Uterus (tissue), 3 donors: ENCODE measurements at regions not wholly inside any gene's neighbourhood (a gene's known extent, or its start where the extent isn't known, plus 50 kb on each side); places are given as distances from the start of the nearest gene placed in this dataset.

Source experiments
- DNase-seq, 2 donors: peaks; one replicate each; pipeline ENCODE4 v3.0.0-alpha.2; 2019 to 2020
- H3K27ac ChIP-seq, 2 donors: fragments of 200-600 bp; sonication (generic); 1 replicate in 1 of 2; 2 replicates in 1 of 2; pipeline ENCODE4 v1.5.1; 2016 to 2018
- H3K27me3 ChIP-seq, 2 donors: fragments of 200-600 bp; sonication (generic); one replicate each; pipeline ENCODE4 v1.5.1; 2018 to 2019; ENCODE audit warnings: control low read depth in 1 of 2
- H3K36me3 ChIP-seq, 2 donors: fragments of 200-600 bp; sonication (generic); one replicate each; pipeline ENCODE4 v1.5.1; 2019; ENCODE audit warnings: control low read depth in 1 of 2
- H3K4me1 ChIP-seq, 2 donors: fragments of 200-600 bp; sonication (generic); one replicate each; pipeline ENCODE4 v1.5.1; 2018 to 2019; ENCODE audit warnings: control low read depth in 1 of 2
- H3K4me3 ChIP-seq, 2 donors: fragments of 200-600 bp; sonication (generic); 1 replicate in 1 of 2; 2 replicates in 1 of 2; pipeline ENCODE4 v1.5.1; 2018 to 2019; ENCODE audit warnings: mild to moderate bottlenecking in 1 of 2
- H3K9me3 ChIP-seq, 2 donors: fragments of 200-600 bp; sonication (generic); one replicate each; pipeline ENCODE4 v1.5.1; 2019; ENCODE audit warnings: control low read depth in 1 of 2
- POLR2A ChIP-seq, 2 donors: fragments of 450-650 bp; IDR thresholded peaks; one replicate each; pipeline ENCODE4 v1.6.1; 2016; ENCODE audit warnings: antibody characterized with exemption in 2 of 2, mild to moderate bottlenecking in 1 of 2, moderate library complexity in 1 of 2
- intact Hi-C: fragments of 100-400 bp; cut with DNase I; formaldehyde crosslinking; loops from one replicate; pipeline ENCODE4 v1.15.1; 2023; ENCODE audit warnings: low total_unique reads
- TF ChIP-seq, protein P1 (sequence below), 4 experiments: fragments of 200-600 bp in 2 of 4; fragments of 450-650 bp in 2 of 4; sonication (generic) in 2 of 4; IDR thresholded peaks; one replicate each; pipeline ENCODE4 v1.5.1; 2016 to 2019; ENCODE audit warnings: antibody characterized with exemption in 4 of 4, mild to moderate bottlenecking in 2 of 4, moderate library complexity in 1 of 4
- donor health status: DM: yes; HTN: yes; CAD: no.

DNA sequence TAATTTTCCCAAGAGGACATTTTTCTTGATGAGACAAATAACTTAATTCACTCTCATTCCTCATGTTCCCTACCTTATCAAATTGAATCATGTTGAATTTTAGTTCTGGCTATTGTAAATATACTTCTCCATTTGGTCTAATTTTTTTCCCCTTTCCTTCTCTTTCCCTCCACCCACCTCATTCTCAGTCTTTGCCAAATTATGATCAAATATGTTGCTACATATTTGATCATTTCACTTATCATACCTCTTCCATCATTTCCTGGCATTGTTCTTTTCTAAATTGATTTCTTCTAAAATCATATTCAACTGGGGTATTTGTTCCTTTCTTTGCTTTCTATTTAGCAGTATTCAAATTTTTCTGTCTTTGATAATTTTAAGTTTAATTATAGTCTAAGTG, 52.3 kb downstream of the HDGFL1 start:
- intact Hi-C loops: no loop called here
- Histone ChIP-seq H3K27me3 (no peaks in the 10 kb centered on the region), H3K9me3 (peaks cover 0 to 4% of the 10 kb centered on the region in 2 donors), H3K4me3 (no peak overlapping the region), H3K4me1 (no peaks in the 10 kb centered on the region), H3K36me3 (no peaks in the 10 kb centered on the region), H3K27ac (no peak overlapping the region)
- DNase-seq: no peak
- no peak for TF ChIP-seq POLR2A (IDR thresholded peaks at IDR 0.05)
- TF ChIP-seq, protein P1, sequence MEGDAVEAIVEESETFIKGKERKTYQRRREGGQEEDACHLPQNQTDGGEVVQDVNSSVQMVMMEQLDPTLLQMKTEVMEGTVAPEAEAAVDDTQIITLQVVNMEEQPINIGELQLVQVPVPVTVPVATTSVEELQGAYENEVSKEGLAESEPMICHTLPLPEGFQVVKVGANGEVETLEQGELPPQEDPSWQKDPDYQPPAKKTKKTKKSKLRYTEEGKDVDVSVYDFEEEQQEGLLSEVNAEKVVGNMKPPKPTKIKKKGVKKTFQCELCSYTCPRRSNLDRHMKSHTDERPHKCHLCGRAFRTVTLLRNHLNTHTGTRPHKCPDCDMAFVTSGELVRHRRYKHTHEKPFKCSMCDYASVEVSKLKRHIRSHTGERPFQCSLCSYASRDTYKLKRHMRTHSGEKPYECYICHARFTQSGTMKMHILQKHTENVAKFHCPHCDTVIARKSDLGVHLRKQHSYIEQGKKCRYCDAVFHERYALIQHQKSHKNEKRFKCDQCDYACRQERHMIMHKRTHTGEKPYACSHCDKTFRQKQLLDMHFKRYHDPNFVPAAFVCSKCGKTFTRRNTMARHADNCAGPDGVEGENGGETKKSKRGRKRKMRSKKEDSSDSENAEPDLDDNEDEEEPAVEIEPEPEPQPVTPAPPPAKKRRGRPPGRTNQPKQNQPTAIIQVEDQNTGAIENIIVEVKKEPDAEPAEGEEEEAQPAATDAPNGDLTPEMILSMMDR (IDR thresholded peaks at IDR 0.05): no peak

DNA sequence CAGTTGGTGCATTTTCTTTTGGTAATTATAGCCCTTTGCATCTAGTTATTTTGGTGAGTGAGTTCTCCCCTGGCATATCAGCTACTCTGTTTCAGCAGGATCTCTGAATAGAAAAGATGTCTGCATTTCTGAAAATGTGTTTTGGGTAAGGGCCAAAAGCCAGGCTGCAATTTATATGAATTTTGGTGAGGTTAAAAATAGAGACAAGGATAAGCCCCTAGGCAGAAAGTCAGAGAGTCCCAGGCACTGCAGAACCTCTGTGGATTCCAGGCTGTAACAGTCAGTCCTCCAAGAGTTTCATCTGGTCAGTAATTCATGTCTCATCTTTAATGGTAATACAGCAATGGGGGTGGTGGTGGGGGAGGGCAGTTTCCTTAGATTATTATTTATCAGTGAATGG, 53.0 kb downstream of the HDGFL1 start:
- Histone ChIP-seq H3K36me3 (no peaks in the 10 kb centered on the region), H3K4me1 (no peaks in the 10 kb centered on the region), H3K4me3 (no peak overlapping the region), H3K27me3 (no peaks in the 10 kb centered on the region), H3K9me3 (peaks cover 0 to 4% of the 10 kb centered on the region in 2 donors), H3K27ac (no peak overlapping the region)
- TF ChIP-seq, protein P1 (IDR thresholded peaks at IDR 0.05): no peak
- no peak for TF ChIP-seq POLR2A (IDR thresholded peaks at IDR 0.05)
- intact Hi-C loops: no loop called here
- no peak for DNase-seq

DNA sequence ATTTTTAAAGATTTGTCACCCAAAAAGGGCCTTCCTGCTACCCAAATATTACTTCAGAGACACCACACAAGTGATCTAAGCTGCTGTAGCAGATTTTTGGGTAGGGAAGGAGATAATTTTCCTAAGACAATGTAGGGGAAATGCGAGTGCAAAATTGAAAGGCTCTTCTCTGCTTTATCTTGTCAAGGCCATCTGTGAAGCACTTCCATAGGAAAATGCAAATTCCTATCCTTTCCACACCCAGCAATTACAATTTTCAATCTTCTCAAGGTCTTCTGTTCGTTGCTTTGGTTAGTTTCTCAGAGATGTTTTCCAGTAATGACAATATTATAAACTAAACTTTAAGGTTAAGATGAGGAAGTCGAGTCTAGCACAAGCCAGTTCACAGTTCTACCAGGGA, 53.4 kb downstream of the HDGFL1 start:
- Histone ChIP-seq H3K9me3 (peaks cover 0 to 4% of the 10 kb centered on the region in 2 donors), H3K4me3 (no peak overlapping the region), H3K36me3 (no peaks in the 10 kb centered on the region), H3K4me1 (no peaks in the 10 kb centered on the region), H3K27me3 (no peaks in the 10 kb centered on the region), H3K27ac (no peak overlapping the region)
- intact Hi-C loops: no loop called here
- DNase-seq: no peak
- TF ChIP-seq, protein P1 (IDR thresholded peaks at IDR 0.05): no peak
- TF ChIP-seq POLR2A (IDR thresholded peaks at IDR 0.05): no peak

DNA sequence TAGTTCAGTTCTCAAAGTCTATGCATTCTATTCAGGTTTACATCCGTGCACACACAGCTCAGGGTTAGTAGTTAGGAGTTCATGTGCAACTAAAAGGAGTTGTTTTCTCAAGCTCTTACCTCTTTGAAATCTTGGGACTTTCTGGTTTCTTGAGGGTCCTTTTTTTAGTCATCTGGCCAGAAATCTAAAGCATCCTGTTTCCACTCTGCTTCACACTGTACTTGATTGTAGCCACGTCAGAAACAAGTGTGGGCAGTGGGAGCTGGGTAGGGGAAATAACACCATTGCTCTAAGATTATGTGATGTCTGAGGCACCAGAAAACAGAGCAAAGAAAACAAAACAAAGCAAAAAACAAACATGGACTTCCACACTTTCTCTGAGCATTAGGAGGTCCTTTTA, 58.3 kb downstream of the HDGFL1 start:
- intact Hi-C loops: no loop called here
- H3K36me3 ChIP-seq: no peaks in the 10 kb centered on the region
- TF ChIP-seq, protein P1 (IDR thresholded peaks at IDR 0.05): no peak
- no peak for TF ChIP-seq POLR2A (IDR thresholded peaks at IDR 0.05)
- H3K4me3 ChIP-seq: no peak overlapping the region
- H3K4me1 ChIP-seq: peaks cover 0 to 3% of the 10 kb centered on the region in 2 donors
- H3K27me3 ChIP-seq: no peaks in the 10 kb centered on the region
- no peaks in the 10 kb centered on the region for H3K9me3 ChIP-seq
- no peak overlapping the region for H3K27ac ChIP-seq
- no peak for DNase-seq

DNA sequence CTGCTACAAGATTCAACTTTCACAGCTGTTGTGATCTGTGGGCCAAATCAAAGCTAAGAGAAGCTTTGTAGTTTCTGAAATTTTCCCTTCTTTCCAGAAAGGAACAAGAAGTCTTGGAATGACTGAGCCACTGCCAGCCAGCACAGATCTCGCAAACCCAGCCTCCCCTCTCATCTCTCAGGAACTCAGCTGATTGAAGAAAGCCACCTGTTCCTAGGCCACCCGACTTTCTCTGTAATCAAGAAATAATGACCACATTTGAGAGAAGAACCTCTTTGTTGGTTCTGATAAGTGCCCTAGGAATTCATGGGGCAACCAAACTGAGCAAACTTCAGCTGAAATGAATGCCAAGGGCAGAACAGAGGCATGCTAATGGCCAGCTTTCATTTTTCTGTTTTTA, 61.7 kb downstream of the HDGFL1 start:
- Histone ChIP-seq H3K4me1 (peaks cover 0 to 3% of the 10 kb centered on the region in 2 donors), H3K36me3 (no peaks in the 10 kb centered on the region), H3K9me3 (no peaks in the 10 kb centered on the region), H3K27me3 (no peaks in the 10 kb centered on the region), H3K4me3 (no peak overlapping the region), H3K27ac (peak overlapping the region; percentile 49 to 73)
- TF ChIP-seq POLR2A (IDR thresholded peaks at IDR 0.05): no peak
- TF ChIP-seq, protein P1 (IDR thresholded peaks at IDR 0.05): no peak
- intact Hi-C loops: no loop called here
- peak; percentile 37 to 59 for DNase-seq
